Progenitor cell of endocrine pancreas (in vitro differentiated cells): ENCODE measurements at regions not wholly inside any gene's neighbourhood (a gene's known extent, or its start where the extent isn't known, plus 50 kb on each side); places are given as distances from the start of the nearest gene placed in this dataset.

Experiments
- DNase-seq: peaks from one replicate; pipeline ENCODE4 v3.0.0; 2021; ENCODE audit warnings: low spot score; ENCODE audit not compliant: unreplicated experiment
- H3K27ac Mint-ChIP-seq: 2 replicates; pipeline ENCODE4 v1.8.0; 2021; ENCODE audit warnings: mild to moderate bottlenecking, moderate library complexity, mixed read lengths
- H3K27me3 Mint-ChIP-seq: 2 replicates; pipeline ENCODE4 v1.8.0; 2021; ENCODE audit warnings: mixed read lengths
- H3K36me3 Mint-ChIP-seq: 2 replicates; pipeline ENCODE4 v1.8.0; 2022; ENCODE audit warnings: mixed read lengths; ENCODE audit not compliant: insufficient read depth
- H3K4me1 Mint-ChIP-seq: 2 replicates; pipeline ENCODE4 v1.8.0; 2021; ENCODE audit warnings: low read depth, mixed read lengths
- H3K4me3 Mint-ChIP-seq: 2 replicates; pipeline ENCODE4 v1.8.0; 2021; ENCODE audit warnings: low read depth, mild to moderate bottlenecking, moderate library complexity, mixed read lengths
- H3K9me3 Mint-ChIP-seq: 2 replicates; pipeline ENCODE4 v1.8.0; 2021; ENCODE audit warnings: low read depth, mixed read lengths
- CTCF ChIP-seq: fragments of 200-600 bp; sonication (generic); IDR thresholded peaks from one replicate; pipeline ENCODE4 v1.5.0; 2021; ENCODE audit warnings: antibody characterized with exemption, mild to moderate bottlenecking; ENCODE audit not compliant: unreplicated experiment

GRCh38 chrX:139085404-139085803 lies 373.9 kb upstream of the FGF13 start:
- no peak for DNase-seq
- Mint-ChIP-seq H3K9me3 (no peaks in the 10 kb centered on the region), H3K4me3 (no peak overlapping the region), H3K36me3 (no peaks in the 10 kb centered on the region), H3K27ac (no peak overlapping the region), H3K4me1 (peaks cover 3% of the 10 kb centered on the region), H3K27me3 (no peaks in the 10 kb centered on the region)
- TF ChIP-seq CTCF = no peak

GRCh38 chrX:139083191-139083590 lies 371.7 kb upstream of the FGF13 start:
- no peaks in the 10 kb centered on the region for H3K9me3 Mint-ChIP-seq
- peaks cover 8% of the 10 kb centered on the region for H3K4me1 Mint-ChIP-seq
- no peaks in the 10 kb centered on the region for H3K36me3 Mint-ChIP-seq
- no peak overlapping the region for H3K4me3 Mint-ChIP-seq
- H3K27me3 Mint-ChIP-seq = peaks cover 4% of the 10 kb centered on the region
- DNase-seq = no peak
- H3K27ac Mint-ChIP-seq = no peak overlapping the region
- TF ChIP-seq CTCF = no peak

- Mint-ChIP-seq H3K4me1 (peaks cover 11% of the 10 kb centered on the region), H3K9me3 (no peaks in the 10 kb centered on the region), H3K36me3 (no peaks in the 10 kb centered on the region), H3K27me3 (peaks cover 10% of the 10 kb centered on the region), H3K27ac (no peak overlapping the region), H3K4me3 (no peak overlapping the region)
- no peak for TF ChIP-seq CTCF
- no peak for DNase-seq
These were observed 370.4 kb upstream of the FGF13 start for GRCh38 chrX:139081965-139082364.

- Mint-ChIP-seq H3K9me3 (no peaks in the 10 kb centered on the region), H3K27me3 (peaks cover 24% of the 10 kb centered on the region), H3K36me3 (no peaks in the 10 kb centered on the region), H3K27ac (no peak overlapping the region), H3K4me1 (peaks cover 11% of the 10 kb centered on the region), H3K4me3 (no peak overlapping the region)
- TF ChIP-seq CTCF = no peak
- DNase-seq = no peak
These were observed 368.3 kb upstream of the FGF13 start for GRCh38 chrX:139079789-139080188.

GRCh38 chrX:139078761-139079280 lies 367.3 kb upstream of the FGF13 start:
- no peak for DNase-seq
- Mint-ChIP-seq H3K36me3 (no peaks in the 10 kb centered on the region), H3K27ac (no peak overlapping the region), H3K27me3 (peaks cover 28% of the 10 kb centered on the region), H3K4me3 (no peak overlapping the region), H3K9me3 (no peaks in the 10 kb centered on the region), H3K4me1 (peaks cover 11% of the 10 kb centered on the region)
- TF ChIP-seq CTCF = no peak
